ENCODE measurements at regions not wholly inside any gene's neighbourhood (a gene's known extent, or its start where the extent isn't known, plus 50 kb on each side); places are given as distances from the start of the nearest gene placed in this dataset.

- no peak overlapping the region for H3K9ac ChIP-seq (ENCODE audit: low read length)
- H3K79me2 ChIP-seq (replicated peaks; ENCODE audit: insufficient read depth, low read length) = no peaks in the 10 kb centered on the region
- no peak overlapping the region for H3K4me3 ChIP-seq (ENCODE audit: low read length)
- no peak overlapping the region for H3K4me2 ChIP-seq (ENCODE audit: low read length)
- H3K9me3 ChIP-seq (ENCODE audit: low read length) = no peaks in the 10 kb centered on the region
- no peaks in the 10 kb centered on the region for H3K27me3 ChIP-seq (ENCODE audit: insufficient read depth, low read depth, low read length)
- TF ChIP-seq REST (IDR thresholded peaks at IDR 0.05; ENCODE audit: borderline replicate concordance) (no peak), POLR2AphosphoS5 (IDR thresholded peaks at IDR 0.05) (no peak), TAF1 (IDR thresholded peaks at IDR 0.05; ENCODE audit: low read depth) (no peak), MXI1 (conservative IDR thresholded peaks at IDR 0.05; ENCODE audit: poor library complexity, severe bottlenecking) (no peak), EZH2 (IDR thresholded peaks at IDR 0.05; ENCODE audit: borderline replicate concordance, insufficient read depth, low read length, poor library complexity, severe bottlenecking) (no peak), SMC3 (conservative IDR thresholded peaks at IDR 0.05; ENCODE audit: poor library complexity) (no peak), CTCF (IDR thresholded peaks at IDR 0.05; ENCODE audit: poor library complexity, severe bottlenecking) (no peak), EP300 (conservative IDR thresholded peaks at IDR 0.05; ENCODE audit: poor library complexity, severe bottlenecking) (peak; percentile 20)
- H3K27ac ChIP-seq (ENCODE audit: low read length) = no peak overlapping the region
- H3F3A ChIP-seq (ENCODE audit: insufficient read depth, low read length, poor library complexity, severe bottlenecking) = no peaks in the 10 kb centered on the region
- no peak overlapping the region for H2AFZ ChIP-seq (ENCODE audit: low read depth, low read length)
- H4K20me1 ChIP-seq (ENCODE audit: insufficient read depth) = no peaks in the 10 kb centered on the region
- H3K9me2 ChIP-seq (ENCODE audit: insufficient read depth, low read length) = no peaks in the 10 kb centered on the region
- H3K36me3 ChIP-seq (ENCODE audit: insufficient read depth, low read length) = no peaks in the 10 kb centered on the region
Observed at GRCh38 chr5:163988566-163988965, 483.1 kb downstream of the MAT2B start.

GRCh38 chr5:163993126-163993525, 487.7 kb downstream of the MAT2B start:
- H3K27me3 ChIP-seq (ENCODE audit: insufficient read depth, low read depth, low read length) = no peaks in the 10 kb centered on the region
- H3K9ac ChIP-seq (ENCODE audit: low read length) = no peak overlapping the region
- H3F3A ChIP-seq (ENCODE audit: insufficient read depth, low read length, poor library complexity, severe bottlenecking) = no peaks in the 10 kb centered on the region
- TF ChIP-seq MXI1 (conservative IDR thresholded peaks at IDR 0.05; ENCODE audit: poor library complexity, severe bottlenecking) (no peak), SMC3 (conservative IDR thresholded peaks at IDR 0.05; ENCODE audit: poor library complexity) (no peak), EP300 (conservative IDR thresholded peaks at IDR 0.05; ENCODE audit: poor library complexity, severe bottlenecking) (no peak), RAD21 (conservative IDR thresholded peaks at IDR 0.05) (no peak), EZH2 (IDR thresholded peaks at IDR 0.05; ENCODE audit: borderline replicate concordance, insufficient read depth, low read length, poor library complexity, severe bottlenecking) (no peak), TAF1 (IDR thresholded peaks at IDR 0.05; ENCODE audit: low read depth) (no peak), CTCF (IDR thresholded peaks at IDR 0.05; ENCODE audit: poor library complexity, severe bottlenecking) (no peak), REST (IDR thresholded peaks at IDR 0.05; ENCODE audit: borderline replicate concordance) (no peak), POLR2AphosphoS5 (IDR thresholded peaks at IDR 0.05) (no peak)
- H4K20me1 ChIP-seq (ENCODE audit: insufficient read depth) = no peaks in the 10 kb centered on the region
- no peaks in the 10 kb centered on the region for H3K36me3 ChIP-seq (ENCODE audit: insufficient read depth, low read length)
- no peak overlapping the region for H3K4me2 ChIP-seq (ENCODE audit: low read length)
- H3K9me3 ChIP-seq (ENCODE audit: low read length) = no peaks in the 10 kb centered on the region
- no peak overlapping the region for H3K4me3 ChIP-seq (ENCODE audit: low read length)
- no peaks in the 10 kb centered on the region for H3K79me2 ChIP-seq (replicated peaks; ENCODE audit: insufficient read depth, low read length)
- H3K9me2 ChIP-seq (ENCODE audit: insufficient read depth, low read length) = no peaks in the 10 kb centered on the region
- no peak overlapping the region for H3K27ac ChIP-seq (ENCODE audit: low read length)
- no peak overlapping the region for H2AFZ ChIP-seq (ENCODE audit: low read depth, low read length)
